Liver (tissue), 3 donors: ENCODE measurements at regions not wholly inside any gene's neighbourhood (a gene's known extent, or its start where the extent isn't known, plus 50 kb on each side); places are given as distances from the start of the nearest gene placed in this dataset.

Source experiments
- ATF3 ChIP-seq: IDR thresholded peaks from 2 replicates; pipeline ENCODE4 v1.6.1; 2016; ENCODE audit warnings: antibody characterized with exemption
- CTCF ChIP-seq: fragments of 150-350 bp; IDR thresholded peaks from 2 replicates; pipeline ENCODE4 v1.5.1; 2017; ENCODE audit warnings: improper control_type of control experiment, low read depth, low read length; ENCODE audit not compliant: missing input control
- FOXA1 ChIP-seq: IDR thresholded peaks from 2 replicates; pipeline ENCODE4 v1.6.1; 2016; ENCODE audit warnings: antibody characterized with exemption
- JUND ChIP-seq, 2 donors: IDR thresholded peaks; 2 replicates each; pipeline ENCODE4 v1.6.1; 2016; ENCODE audit warnings: antibody characterized with exemption in 2 of 2
- RAD21 ChIP-seq, 2 donors: IDR thresholded peaks; 2 replicates each; pipeline ENCODE4 v1.6.1; 2016; ENCODE audit warnings: antibody characterized with exemption in 2 of 2, mild to moderate bottlenecking in 2 of 2
- REST ChIP-seq: IDR thresholded peaks from 2 replicates; pipeline ENCODE4 v1.6.1; 2016; ENCODE audit warnings: antibody characterized with exemption, mild to moderate bottlenecking
- SP1 ChIP-seq: IDR thresholded peaks from 2 replicates; pipeline ENCODE4 v1.6.1; 2018; ENCODE audit warnings: antibody characterized with exemption, mild to moderate bottlenecking
- YY1 ChIP-seq: IDR thresholded peaks from 2 replicates; pipeline ENCODE4 v1.6.1; 2016; ENCODE audit warnings: antibody characterized with exemption, mild to moderate bottlenecking
- ZBTB33 ChIP-seq: IDR thresholded peaks from 2 replicates; pipeline ENCODE4 v1.6.1; 2016; ENCODE audit warnings: antibody characterized with exemption
- donor health status: healthy.
- donor health status: healthy.

GRCh38 chr13:104693126-104693525, 1626.9 kb upstream of the SLC10A2 start:
- TF ChIP-seq RAD21 (IDR thresholded peaks at IDR 0.05) (no peak), YY1 (no peak), CTCF (no peak), REST (no peak), JUND (IDR thresholded peaks at IDR 0.05) (no peak), ATF3 (no peak), FOXA1 (no peak), ZBTB33 (no peak), SP1 (no peak)
